ENCODE measurements at regions not wholly inside any gene's neighbourhood (a gene's known extent, or its start where the extent isn't known, plus 50 kb on each side); places are given as distances from the start of the nearest gene placed in this dataset.

DNA sequence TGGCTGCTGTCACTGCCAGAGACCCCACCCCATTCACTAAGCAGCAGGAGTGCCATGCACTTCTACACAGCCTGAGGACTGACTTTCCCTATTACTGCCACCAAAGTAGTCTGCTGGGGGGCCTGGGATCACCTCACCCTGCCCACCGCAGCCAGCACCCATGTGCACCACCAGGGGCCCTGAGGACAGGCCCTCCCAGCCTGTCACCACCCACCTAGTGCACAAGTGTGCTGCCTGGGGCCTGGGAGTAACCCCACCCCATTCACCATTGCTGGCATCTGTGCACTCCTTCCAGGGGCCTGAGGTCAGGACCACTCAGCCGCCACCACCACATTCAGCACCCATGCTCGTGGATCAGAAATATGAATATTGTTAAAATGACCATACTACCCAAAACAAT is 247.8 kb upstream of the NCKAP5 start:
- no peak for DNase-seq

DNA sequence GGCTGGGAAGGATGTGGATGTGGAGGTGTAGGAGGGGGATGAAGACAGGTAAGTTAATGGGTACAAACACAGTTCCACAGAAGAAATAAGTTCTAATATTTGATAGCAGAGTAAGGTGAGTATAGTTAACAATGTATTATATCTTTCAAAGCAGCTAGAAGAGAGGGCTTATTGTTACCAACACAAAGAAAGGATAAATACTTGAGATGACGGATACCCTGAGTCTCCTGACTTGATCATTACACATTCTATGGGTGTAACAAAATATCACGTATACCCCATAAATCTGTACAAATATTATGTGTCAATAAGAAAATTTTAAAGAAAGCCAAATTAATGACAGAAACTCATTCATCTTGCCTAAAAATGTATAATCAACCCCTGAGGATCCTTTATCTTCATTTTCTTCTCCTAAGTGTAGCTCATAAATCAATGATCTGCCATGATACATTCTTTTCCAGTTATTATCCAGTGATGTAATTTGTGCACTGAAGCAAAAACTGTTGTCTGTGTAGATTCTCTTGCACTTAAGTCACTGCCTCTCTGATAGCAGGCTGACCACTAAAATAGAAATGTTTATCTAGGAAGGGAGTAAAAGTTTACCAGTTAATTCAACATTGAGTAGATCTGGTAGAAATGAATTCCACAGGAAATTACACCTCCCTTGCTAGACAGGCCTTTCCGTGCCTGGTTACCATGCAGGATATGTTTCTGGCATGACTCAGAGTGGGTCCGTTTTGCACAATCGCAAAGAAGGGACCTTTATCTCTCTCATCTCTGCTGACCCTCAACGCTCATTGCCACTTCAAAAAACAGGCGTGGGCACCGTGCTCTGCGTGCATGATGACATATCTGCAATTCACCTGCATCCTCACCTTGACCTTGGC is 249.7 kb upstream of the NCKAP5 start:
- no peak for DNase-seq

DNA sequence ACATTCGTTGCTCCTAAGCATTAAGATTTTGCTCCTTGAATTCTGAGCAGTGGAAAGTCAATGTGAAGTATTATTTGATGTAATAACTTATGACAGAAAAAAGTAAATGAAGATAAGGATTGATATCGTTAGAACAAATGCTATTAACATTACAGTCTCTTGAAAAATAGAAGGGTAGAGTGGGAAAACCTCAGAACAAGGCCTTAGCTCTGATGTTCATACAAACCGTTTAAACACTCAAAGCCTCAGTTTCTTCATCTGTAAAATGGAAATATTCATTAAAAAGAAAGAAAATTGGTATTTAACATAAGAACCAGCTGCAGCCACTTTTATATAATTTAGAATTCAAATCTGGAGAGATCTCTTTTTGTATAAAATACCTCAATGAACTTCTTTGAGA is 250.4 kb upstream of the NCKAP5 start:
- no peak for DNase-seq

DNA sequence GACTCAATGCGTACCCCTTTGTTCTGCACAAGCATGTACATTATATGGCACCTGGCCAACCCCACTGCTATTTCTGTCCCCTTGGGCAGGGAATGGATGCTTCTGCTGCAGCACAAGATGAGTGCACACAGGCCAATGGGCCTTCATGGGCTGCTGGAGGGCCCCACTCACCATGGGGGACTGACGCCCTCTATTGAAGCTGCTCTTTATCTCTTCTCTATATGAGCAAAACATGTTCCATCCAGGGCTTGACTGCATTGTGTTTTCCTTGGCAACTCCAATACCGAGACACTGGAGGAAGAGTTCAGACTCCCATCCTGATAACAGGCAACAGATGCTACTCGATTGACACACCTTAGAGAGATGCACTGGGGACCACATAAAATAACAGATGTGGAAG is 251.6 kb upstream of the NCKAP5 start:
- no peak for DNase-seq

DNA sequence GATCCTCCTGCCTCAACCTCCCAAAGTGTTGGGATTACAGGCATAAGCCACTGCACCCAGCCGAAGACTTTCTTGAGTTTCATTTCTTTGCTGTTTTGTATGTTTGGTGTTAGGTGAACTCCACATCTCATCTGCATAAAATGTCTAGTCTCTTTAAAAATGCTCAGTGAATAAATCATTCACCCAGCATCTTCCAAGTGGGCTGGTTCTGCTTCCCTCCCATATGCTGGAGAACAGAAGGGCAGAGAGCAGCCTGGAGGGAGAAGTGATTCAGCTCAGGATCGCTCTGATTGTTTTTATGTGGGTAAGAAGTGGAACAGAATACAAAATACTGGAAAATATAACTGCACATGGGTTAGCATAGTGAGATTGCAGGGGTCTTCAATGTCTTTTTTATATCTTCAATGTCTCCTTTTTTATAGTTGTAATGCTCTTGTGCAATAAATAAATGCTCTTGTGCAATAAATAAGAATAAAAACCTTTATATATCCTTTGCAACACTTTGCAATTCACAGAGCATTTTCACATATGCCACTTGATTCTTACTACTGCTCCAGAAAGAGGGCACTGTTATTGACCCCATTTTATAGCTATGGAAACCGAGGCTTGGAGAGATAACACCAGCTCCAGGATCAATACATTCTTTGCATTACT is 253.0 kb upstream of the NCKAP5 start:
- no peak for DNase-seq

DNA sequence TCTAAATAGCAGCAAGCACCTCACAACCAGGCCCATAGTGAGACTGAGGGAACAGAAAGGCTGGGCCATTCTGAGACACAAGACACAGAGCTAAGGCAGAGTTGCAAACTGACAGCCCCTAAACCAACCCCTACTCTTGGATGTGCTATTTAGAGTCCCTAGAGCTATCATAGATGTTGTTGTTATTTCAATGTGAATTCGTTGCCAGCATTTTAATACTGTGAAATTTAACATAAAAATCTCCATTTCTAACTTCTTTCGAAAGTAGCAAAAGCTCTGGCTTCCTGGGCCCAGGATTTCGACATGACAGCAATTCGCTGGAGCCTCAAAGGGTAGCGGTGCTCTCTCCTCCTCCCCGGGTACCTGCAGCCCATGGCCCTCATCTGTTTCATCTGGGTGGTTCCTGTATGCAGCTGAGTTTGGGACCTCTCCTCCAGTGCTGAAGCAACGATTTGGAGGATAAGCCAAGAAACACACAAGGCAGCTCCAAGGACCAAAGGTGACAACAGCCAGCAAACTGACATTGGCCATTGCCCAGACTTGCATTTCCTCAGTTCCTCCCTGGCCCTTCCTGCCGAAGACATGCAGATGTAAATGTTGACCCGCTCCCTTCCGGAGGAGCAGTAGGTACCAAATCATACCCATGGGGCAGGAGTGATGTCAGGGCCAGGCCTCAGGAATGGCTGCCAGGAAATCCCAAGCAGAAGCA is 254.4 kb upstream of the NCKAP5 start:
- DNase-seq: no peak

DNA sequence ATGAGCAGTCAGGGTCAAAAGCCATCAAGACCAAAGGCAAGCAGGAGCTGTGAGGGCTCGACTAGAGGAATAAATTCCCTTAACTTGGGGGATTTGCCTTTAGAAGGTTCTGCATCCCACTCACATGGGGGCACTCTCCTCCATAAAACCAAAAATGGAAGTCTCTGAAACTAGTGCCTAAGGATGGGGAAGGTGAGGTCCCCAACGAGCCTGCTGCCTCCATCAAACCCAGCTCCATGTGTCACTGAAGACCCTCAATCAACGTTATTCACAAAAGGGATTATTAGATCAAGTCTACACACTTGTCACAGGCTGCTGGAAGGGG is 254.9 kb upstream of the NCKAP5 start:
- DNase-seq: no peak

DNA sequence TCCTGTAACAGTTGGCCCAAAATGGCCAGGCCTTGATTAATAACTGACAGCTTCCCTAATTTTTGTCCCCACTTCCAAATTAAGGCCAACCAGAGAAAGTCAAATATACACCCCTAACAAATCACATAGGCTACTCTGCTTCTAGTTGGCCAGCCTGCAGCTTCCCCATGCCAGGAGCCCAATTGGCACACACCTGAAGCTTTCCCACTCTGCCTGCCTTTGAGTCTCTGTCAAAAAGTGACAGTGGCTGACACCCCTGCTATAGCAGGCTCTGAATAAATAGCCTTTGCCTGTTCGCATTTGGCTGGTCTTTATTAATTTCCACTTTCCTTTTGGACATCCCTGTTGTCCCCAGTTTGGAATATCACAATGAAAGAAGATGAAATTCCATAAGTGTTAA is 256.6 kb upstream of the NCKAP5 start:
- no peak for DNase-seq

DNA sequence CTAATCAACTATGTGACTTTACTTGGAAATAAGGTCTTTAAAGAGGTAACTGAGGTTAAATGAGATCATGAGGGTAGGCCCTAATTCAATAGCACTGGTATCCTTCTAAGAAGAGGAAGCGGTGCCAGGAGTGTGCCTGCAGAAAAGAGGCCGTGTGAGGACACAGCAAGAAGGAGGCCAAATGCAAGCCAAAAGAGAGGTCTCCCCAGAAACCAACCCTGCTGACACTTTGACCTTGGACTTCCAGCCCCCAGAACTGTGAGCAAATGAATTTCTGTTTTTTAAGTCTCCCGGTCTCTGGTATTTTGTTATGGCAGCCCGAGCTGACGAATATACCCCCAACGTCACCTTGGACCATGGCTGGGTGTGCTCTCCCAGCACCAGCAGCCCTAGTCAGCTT is 257.5 kb upstream of the NCKAP5 start:
- DNase-seq: no peak

DNA sequence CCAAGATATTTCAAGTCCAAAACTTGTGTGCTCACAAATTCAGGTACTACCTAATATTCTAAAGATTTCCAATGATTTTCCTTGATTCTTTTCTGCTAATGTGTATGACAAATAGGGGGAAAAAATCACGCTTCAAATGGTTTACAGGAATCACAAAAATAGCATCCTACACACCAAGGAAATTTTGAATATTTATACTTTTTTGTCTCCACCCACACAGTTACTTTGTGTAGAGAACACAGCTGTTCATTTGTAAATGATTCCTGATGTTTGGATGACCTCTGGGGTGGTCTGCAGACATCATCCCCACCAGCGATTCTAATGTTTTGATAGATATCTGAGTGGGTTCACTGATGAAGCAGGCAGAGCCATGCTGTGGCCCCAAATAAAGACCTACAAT is 260.6 kb upstream of the NCKAP5 start:
- DNase-seq: no peak

DNA sequence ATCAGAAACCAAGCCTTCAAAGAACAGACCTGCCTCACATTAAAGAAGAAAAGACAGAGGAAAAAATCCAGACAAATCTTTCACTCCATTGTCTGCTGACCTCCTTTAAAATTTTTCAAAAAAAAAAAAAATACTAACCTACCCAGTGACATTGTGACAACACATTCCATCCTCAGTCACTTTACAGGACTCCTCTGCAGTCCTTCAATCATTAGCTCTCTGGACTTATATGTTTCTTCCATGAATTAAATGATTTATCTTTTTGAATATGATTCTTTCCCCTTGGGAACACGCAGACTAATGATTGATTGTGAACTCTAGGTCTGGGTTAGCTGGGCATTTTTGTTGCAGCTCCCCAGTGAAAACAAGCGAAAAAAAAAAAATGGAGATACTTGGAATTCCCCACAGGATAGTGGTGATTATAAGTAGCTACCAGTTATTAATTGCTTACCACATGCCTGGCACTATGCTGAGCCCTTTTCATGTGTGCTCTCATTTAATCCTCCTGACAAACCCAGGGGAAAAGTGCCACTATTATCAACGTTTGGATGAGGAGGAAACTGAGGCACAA is 261.3 kb upstream of the NCKAP5 start:
- no peak for DNase-seq

DNA sequence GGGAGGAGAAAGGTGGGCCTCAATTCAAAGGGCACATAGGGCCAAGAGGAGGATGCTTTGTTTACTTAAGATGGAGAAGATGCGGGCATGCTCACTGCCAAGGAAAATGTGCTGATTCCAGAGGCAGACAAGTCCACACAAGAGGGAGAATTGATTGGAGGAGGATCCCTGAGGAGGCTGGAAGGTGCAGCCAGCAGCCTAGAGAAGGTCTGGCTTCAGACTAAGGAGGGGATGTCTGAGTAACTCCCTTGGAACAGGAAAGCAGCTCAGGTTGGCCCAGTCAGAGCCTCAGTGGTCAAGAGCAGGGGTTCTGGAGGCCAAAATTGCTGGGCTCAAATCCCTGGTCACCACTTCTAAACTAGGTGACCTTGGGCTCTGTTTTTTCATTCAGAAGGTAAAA is 265.5 kb upstream of the NCKAP5 start:
- no peak for DNase-seq

DNA sequence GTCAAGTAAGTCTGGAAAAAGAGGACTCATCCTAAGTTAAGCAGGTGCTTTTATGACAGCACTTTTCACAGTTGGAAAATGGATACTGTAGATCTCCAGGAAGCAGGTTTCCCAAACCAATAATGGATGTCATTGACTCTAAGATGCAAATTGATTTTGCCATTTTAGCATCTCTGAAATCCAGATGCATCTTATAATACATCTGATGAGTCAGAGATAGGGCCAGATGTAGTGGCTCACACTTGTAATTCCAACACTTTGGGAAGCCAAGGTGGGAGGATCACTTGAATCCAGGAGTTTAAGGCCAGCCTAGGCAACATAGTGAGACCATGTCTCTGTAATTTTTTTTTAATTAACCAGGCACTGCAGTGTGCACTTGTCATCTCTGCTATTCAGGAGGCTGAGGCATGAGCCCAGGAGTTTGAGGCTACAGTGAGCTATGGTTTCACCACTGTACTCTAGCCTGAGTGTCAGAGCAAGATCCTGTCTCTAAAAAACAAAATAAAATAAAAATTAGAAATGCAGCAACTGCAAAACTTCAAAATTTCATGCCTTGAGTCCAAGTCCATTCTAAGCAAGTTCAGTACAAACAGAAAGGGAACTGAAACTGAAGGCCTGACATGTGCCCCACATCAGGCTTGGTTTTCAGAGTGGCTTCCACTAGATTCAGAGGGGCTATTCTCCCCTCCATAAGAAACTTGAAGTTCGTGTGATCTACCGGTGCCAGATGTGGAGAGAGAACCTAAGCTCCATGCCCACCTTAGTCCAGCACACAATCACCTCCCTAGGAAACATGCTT is 267.8 kb upstream of the NCKAP5 start:
- no peak for DNase-seq

DNA sequence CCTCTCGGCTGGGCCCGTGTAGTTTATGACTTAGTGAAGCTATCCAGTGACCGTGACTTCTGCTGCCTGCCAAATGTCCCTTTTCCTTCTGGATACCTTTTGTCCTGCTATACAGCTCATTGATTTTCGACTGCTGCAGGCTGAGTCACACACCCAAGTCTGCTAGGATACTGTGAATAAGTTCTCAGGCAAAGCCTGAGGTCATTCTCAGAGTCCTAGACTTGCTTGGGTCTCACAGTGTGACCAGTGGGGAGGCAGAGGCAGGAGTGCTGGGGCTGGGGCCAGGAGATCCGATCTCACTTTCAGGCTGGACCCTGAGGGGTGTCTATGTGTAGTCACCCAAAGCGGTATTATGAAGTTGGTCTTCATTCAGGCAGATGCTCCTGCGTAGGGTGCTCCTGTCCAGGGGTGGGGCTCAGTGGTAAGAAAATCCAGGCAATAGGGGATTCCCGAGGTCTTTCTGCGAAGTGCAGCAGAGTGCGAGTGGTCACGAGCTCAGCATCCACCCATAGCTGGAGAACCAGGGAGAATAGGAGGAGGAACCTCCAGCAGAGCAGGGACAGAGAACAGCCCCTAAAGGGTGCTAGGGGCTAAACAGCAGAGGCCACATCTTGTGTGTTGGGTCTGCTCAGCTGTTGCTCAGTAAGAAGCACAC is 268.6 kb upstream of the NCKAP5 start:
- DNase-seq: no peak

DNA sequence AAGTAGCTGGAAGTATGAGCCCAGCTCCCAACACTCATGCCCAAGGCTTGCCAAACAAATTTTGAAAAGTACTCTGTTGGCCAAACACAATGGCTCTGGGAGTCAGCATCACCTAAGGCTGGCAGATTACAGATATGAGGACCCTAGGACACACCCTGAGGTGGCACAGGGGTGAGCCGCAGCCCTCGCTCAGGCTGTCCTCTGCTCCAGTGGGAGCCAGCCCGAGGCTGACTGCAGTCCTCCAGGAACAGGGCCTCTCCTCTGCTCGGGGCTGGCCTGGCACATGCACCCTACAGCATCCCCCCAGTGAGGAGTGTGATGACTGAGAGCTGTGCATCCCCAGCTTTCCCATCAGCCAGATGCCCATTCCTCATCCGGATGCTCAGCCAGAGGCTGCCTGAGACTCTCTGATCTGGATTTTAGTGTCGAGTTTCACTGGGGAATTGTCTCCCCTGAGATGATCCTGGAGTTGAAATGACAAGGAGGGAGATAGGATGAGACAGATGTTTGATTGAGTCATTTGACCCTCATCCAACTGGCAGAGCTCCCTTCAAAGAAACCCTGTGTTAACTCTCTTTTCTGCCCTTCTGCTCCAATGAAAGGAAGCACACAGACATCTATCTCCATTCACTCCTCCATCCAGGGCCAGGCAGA is 269.3 kb upstream of the NCKAP5 start:
- DNase-seq: no peak

DNA sequence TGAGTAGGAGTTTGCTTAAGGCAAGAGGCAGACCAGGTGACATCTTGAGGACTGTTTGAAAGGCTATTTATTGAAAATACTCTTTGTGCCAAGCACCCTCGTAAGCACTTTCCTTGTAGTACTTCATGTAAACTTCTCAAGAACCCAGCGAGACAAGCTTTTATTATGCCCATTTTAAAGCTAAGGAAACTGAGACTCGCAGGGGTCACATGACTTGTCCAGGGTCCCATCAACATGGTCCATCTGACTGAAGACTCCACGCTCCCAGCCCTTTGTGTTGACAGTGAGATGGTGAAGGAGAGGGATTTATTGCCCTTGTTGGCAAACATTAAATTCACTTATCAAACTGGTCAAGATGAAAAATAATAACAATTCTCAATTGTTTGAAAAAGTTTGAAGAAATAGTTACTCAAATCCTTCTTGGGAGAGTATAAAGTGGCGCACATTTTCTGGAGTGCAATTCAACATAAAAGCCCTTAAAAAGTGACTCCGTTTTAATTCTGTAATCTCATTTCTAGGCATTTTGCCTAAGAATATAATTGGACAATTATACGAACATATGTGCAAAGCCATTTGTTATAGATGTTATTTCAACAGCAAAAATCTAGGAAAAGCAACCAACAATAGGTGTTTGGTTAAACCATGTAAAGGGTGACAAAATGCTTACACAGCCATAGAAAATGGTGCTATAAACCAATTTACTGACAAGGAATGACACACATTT is 270.5 kb upstream of the NCKAP5 start:
- DNase-seq: no peak

DNA sequence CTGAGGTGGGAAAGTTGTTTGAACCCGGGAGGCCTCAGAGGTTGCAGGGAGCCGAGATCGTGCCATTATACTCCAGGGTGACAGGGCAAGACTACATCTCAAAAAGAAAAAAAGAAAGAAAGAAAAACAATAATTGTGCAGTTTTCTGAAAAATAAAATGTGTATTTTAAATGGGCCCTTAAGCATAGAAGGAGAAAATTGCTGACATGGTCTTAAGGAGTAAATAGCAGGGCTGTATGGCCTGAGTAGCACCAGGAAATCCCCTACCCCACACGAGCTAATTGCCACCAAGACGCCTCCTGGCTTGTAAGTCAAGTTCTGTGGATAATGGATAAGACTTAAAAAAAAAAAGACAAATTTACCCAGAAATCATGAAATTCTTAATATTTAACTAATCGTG is 271.4 kb upstream of the NCKAP5 start:
- no peak for DNase-seq

DNA sequence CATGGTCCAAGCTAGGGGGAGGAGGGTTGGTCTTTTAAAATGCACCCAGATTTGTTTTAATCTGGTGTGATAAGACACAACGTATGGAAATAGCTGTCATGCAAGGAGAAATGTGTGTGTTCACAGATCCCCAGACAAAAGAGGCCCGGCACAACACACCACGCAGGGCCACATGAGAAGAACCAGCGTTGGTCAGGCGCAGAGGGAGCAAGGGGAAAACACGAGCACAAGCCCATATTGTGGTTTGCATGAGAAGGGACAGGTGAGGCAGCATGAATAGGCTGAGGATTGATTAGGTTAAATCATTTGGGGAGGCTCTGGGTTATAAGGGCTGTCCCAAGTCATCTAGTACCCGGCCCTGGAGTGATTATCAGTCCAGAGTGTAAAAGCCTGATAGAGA is 272.5 kb upstream of the NCKAP5 start:
- no peak for DNase-seq

DNA sequence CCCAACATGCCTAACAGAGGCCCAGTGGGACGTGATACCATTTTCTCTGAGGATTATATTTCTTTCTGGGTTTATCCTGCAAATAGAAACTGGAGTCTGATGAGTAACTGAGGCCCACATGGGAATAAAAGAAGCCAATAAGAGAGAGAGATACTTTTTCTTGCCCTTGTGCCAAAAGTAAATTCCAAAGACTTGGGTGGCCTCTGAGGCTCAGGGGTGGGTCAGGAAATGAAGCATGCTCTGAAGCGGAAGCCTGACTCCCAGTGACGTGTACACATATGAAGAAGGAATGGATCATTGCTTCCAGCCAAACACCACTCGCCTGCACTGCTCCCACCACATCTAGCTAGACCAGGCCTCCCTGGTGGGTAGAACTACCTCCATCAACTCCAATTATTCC is 273.6 kb upstream of the NCKAP5 start:
- DNase-seq: no peak

DNA sequence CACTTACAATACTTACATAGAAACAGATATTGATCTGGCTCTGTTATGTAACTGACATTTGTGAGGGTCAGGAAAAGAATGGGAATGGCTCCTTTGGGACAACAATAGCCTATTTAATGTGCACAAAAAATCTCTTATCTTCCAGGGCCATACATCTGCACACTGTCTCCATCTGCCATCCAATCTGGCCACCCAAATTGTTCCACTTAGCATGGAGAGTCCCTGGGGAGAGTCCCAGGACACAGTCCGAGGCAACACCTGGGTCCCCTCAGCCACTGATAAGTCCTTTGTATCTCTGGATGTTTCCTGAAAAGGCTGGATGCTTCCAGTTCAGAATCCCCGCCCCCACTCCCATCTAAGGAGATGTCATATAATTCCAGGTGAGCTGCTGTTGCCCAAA is 274.2 kb upstream of the NCKAP5 start:
- DNase-seq: no peak

DNA sequence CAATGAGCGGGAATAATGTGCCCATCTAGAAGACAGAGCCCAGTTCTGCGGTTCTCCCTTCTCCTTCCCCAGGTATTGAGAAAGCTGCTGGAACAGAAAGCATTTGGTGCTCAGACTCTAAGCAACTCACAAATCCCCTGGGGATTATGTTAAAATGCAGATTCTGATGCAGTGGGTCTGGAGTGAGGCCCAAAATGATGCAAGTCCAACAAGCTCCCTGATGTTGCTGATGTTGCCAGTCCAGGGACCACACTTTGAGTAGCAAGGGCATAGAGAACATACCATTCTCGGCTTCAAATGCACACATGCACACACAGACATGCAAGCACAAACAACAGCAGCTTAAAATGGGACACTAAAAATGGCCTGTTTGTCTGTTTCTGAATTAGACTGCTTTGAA is 274.8 kb upstream of the NCKAP5 start:
- no peak for DNase-seq

Data from NCI-H1048 (cell line).